ENCODE measurements at regions not wholly inside any gene's neighbourhood (a gene's known extent, or its start where the extent isn't known, plus 50 kb on each side); places are given as distances from the start of the nearest gene placed in this dataset.

- no peak for ATAC-seq
- H3K27me3 ChIP-seq (ENCODE audit: control insufficient read depth in 2 of 2, insufficient read depth in 2 of 2, low read length in 2 of 2), result no peaks in the 10 kb centered on the region
- POLR2A ChIA-PET, result no interaction called here
- no peak overlapping the region for H3K4me2 ChIP-seq (ENCODE audit: insufficient read depth, low read length)
- H3K27ac ChIP-seq (ENCODE audit: extremely low read depth, low read depth, low read length), result no peak overlapping the region
- no peak for TF ChIP-seq ZNF395 (CRISPR knock-in tag; IDR thresholded peaks at IDR 0.05)
- TF ChIP-seq NKRF (IDR thresholded peaks at IDR 0.05; ENCODE audit: borderline replicate concordance), result no peak
- no peak for TF ChIP-seq ZNF398 (CRISPR knock-in tag; IDR thresholded peaks at IDR 0.05)
- no peak for TF ChIP-seq E2F5 (CRISPR knock-in tag; IDR thresholded peaks at IDR 0.05)
- no peak for TF ChIP-seq ZBTB40 (IDR thresholded peaks at IDR 0.05)
- no peak for TF ChIP-seq ZBTB40 (CRISPR knock-in tag; IDR thresholded peaks at IDR 0.05)
- H4K20me1 ChIP-seq (replicated peaks; ENCODE audit: control insufficient read depth, insufficient read depth, low read length), result no peaks in the 10 kb centered on the region
- no peak overlapping the region for H3K4me3 ChIP-seq
- 0% methylated on average over 3 of the region's 3 CpGs for WGBS (ENCODE audit: insufficient coverage, low coverage, missing lambda C conversion rate)
- H3K36me3 ChIP-seq (ENCODE audit: control insufficient read depth, insufficient read depth, low read length), result no peaks in the 10 kb centered on the region
- BruUV-seq (replicated peaks), result no TSS peak
- no peak overlapping the region for H3K9ac ChIP-seq (ENCODE audit: insufficient read depth in 1 of 2, low read depth in 2 of 2, low read length in 2 of 2)
- CTCF ChIA-PET (ENCODE audit: low intra/inter-chr PET ratio), result no interaction called here
- intact Hi-C loops (cut with micrococcal nuclease) (no loop called here), in situ Hi-C loops (cut with MboI) (no loop called here)
- no peak for FAIRE-seq
- H3K79me2 ChIP-seq (ENCODE audit: control insufficient read depth, insufficient read depth, low read length), result no peaks in the 10 kb centered on the region
- H2AFZ ChIP-seq (ENCODE audit: low read depth, low read length), result no peak overlapping the region
- H3K9me3 ChIP-seq (replicated peaks; ENCODE audit: control insufficient read depth, insufficient read depth, low read depth, low read length), result no peaks in the 10 kb centered on the region
- H3K9me1 ChIP-seq (ENCODE audit: control insufficient read depth, insufficient read depth, low read length), result no peaks in the 10 kb centered on the region
- DNase-seq (ENCODE audit: extremely low read depth in 1 of 4, low spot score in 3 of 4), result no peak
- H3K4me1 ChIP-seq (replicated peaks in 1 of 2; ENCODE audit: control insufficient read depth in 2 of 2, insufficient read depth in 2 of 2, low read length in 2 of 2), result no peaks in the 10 kb centered on the region
These were observed 2285.8 kb downstream of the TP53TG3F start for GRCh38 chr16:35745191-35745590.

Measured in K562 (cell line).